NCI-H1105 treated with DMSO at 0.1 percent for 48 hours (cell line): ENCODE measurements at regions not wholly inside any gene's neighbourhood (a gene's known extent, or its start where the extent isn't known, plus 50 kb on each side); places are given as distances from the start of the nearest gene placed in this dataset.
"Not testable (repeated sequence)": the region's sequence is repeated elsewhere in the genome, so short reads cannot be mapped to it uniquely, and the experiment has no call there.

Experiments used
- DNase-seq: peaks from one replicate; lab custom pipeline; 2025; lab: John Stamatoyannopoulos, UW

DNA sequence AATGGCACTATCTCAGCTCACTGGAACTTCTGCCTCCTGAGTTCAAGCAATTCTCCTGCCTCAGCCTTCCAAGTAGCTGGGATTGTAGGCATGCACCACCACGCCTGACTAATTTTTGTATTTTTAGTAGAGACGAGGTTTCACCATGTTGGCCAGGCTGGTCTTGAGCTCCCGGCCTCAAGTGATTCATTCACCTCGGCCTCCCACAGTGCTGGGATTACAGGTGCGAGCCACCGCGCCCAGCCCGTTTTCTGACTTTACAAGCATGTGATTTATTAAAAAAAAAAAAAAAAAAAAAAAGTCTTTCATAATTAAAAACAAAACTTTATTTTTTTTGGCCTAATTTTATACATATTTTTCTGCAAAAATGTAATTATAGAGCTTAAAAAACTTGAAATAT is 64.8 kb upstream of the DGKB start:
- DNase-seq, result not testable (repeated sequence)

GRCh38 chr7:14962778-14963177 is 60.2 kb upstream of the DGKB start:
- no peak for DNase-seq

GRCh38 chr7:14960721-14961120 is 58.2 kb upstream of the DGKB start:
- no peak for DNase-seq

DNA sequence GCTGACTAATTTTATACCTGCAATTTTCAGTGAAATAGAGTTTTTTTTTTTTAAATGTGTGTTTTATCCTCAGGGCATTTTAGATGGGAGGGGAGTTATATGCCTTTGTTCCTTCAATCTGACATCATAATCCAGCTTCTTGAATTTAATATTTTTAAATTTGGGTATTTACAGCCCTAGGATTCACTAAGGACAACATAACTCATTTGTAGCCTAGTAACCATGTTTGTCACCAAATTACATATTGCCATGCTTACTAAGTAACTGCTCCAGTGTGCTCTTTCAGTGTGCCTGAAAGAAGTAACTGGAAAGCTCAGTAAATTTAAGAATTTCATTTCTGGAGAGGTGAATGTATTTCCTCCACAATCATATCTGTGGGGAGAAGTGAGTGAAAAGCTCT is 56.8 kb upstream of the DGKB start:
- DNase-seq, result no peak

DNA sequence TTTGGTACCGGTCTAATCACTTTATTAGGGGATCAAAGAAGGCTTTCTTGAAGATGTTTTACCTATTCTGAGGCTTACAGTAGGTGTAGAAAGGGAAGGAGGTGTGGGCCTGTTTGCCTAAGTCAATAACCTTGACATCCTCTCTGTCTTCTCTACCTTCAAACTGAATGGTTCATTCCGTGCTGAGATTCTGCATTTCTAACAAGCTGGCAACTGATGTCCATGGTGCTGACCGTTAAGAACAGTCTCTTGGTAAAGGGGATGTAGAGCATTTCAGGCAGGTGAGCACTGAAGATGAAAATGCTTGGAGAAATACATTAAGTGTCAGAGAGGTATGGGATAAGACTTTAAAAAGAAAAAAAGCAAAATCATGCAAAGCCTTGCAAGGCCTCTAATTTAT is 51.5 kb upstream of the DGKB start:
- DNase-seq, result no peak
